Right cardiac atrium (tissue), 5 donors: ENCODE measurements at regions not wholly inside any gene's neighbourhood (a gene's known extent, or its start where the extent isn't known, plus 50 kb on each side); places are given as distances from the start of the nearest gene placed in this dataset.
"Not testable (repeated sequence)": the region's sequence is repeated elsewhere in the genome, so short reads cannot be mapped to it uniquely, and the experiment has no call there.

Experiments used
- ATAC-seq, 2 donors: fragments of 200-7000 bp; cut with Tn5 transposase; one replicate each; pipeline versions ENCODE4 v1.8.0 to v1.9.1; 2020; ENCODE audit warnings: moderate library complexity in 2 of 2, mild to moderate bottlenecking in 1 of 2
- DNase-seq, 3 donors: peaks; one replicate each; pipeline ENCODE4 v3.0.0-alpha.2; 2020
- H3K27ac ChIP-seq: one replicate; pipeline ENCODE4 v1.5.1; 2013; ENCODE audit warnings: mild to moderate bottlenecking, low read length, control low read depth, moderate library complexity
- H3K27me3 ChIP-seq: one replicate; pipeline ENCODE4 v1.6.1; 2013; ENCODE audit not compliant: control insufficient read depth, insufficient read depth
- H3K4me1 ChIP-seq: one replicate; pipeline ENCODE4 v1.6.1; 2013; ENCODE audit warnings: low read length; ENCODE audit not compliant: control insufficient read depth, insufficient read depth
- H3K4me3 ChIP-seq: one replicate; pipeline ENCODE4 v1.5.1; 2013; ENCODE audit warnings: low read length, control low read depth
- H3K9me3 ChIP-seq: one replicate; pipeline ENCODE4 v1.6.1; 2013; ENCODE audit warnings: low read length; ENCODE audit not compliant: control insufficient read depth
- WGBS: extraction: QIAGEN DNeasy Blood & Tissue Kit; methylation state at CpG from one replicate; pipeline ENCODE4 v1.1.7; 2013; 5-methylcytosine and 5-hydroxymethylcytosine counted together
- intact Hi-C, 4 donors: fragments of 100-400 bp; cut with DNase I; formaldehyde crosslinking; loops; one replicate each; pipeline versions ENCODE4 v1.11.0 to v1.14.0; 2022 to 2023
- donor health status: healthy with polysubstance abuse.
- donor health status: DM: no; HTN: yes; CAD: no.
- donor health status: DM: no; HTN: no; CAD: no.
- donor health status: DM: no; HTN: yes; CAD: no; lungs with severe emphysema.
- donor health status: DM: yes; HTN: yes; CAD: no.

GRCh38 chr2:56969513-56969912 lies 785.7 kb downstream of the CCDC85A start:
- no peak overlapping the region for H3K27ac ChIP-seq
- H3K27me3 ChIP-seq: no peaks in the 10 kb centered on the region
- intact Hi-C loops: no loop called here
- H3K9me3 ChIP-seq: no peaks in the 10 kb centered on the region
- H3K4me3 ChIP-seq: no peak overlapping the region
- no peaks in the 10 kb centered on the region for H3K4me1 ChIP-seq
- no peak for DNase-seq
- ATAC-seq: no peak
- 68% methylated on average over 3 of the region's 3 CpGs for WGBS

- H3K4me3 ChIP-seq: no peak overlapping the region
- H3K4me1 ChIP-seq: no peaks in the 10 kb centered on the region
- no peaks in the 10 kb centered on the region for H3K9me3 ChIP-seq
- WGBS: 42% methylated on average over 3 of the region's 3 CpGs
- DNase-seq (no peak), ATAC-seq (no peak)
- intact Hi-C loops: no loop called here
- H3K27me3 ChIP-seq: no peaks in the 10 kb centered on the region
- H3K27ac ChIP-seq: no peak overlapping the region
Observed at GRCh38 chr2:56971383-56971974, 787.7 kb downstream of the CCDC85A start.

GRCh38 chr2:56981554-56981953 lies 797.8 kb downstream of the CCDC85A start:
- intact Hi-C loops: no loop called here
- no peak for DNase-seq
- Histone ChIP-seq H3K27me3 (no peaks in the 10 kb centered on the region), H3K4me3 (no peak overlapping the region), H3K27ac (no peak overlapping the region), H3K4me1 (no peaks in the 10 kb centered on the region), H3K9me3 (no peaks in the 10 kb centered on the region)
- no peak for ATAC-seq
- WGBS: 80% methylated on average over 4 of the region's 4 CpGs

- H3K9me3 ChIP-seq: no peaks in the 10 kb centered on the region
- DNase-seq: no peak
- intact Hi-C loops: no loop called here
- no peaks in the 10 kb centered on the region for H3K4me1 ChIP-seq
- H3K27ac ChIP-seq: no peak overlapping the region
- no peaks in the 10 kb centered on the region for H3K27me3 ChIP-seq
- no peak overlapping the region for H3K4me3 ChIP-seq
- no peak for ATAC-seq
Observed at GRCh38 chr2:56985609-56986008, 801.8 kb downstream of the CCDC85A start.

GRCh38 chr2:57022496-57022895 lies 838.7 kb downstream of the CCDC85A start:
- Histone ChIP-seq H3K27ac (no peak overlapping the region), H3K4me3 (no peak overlapping the region), H3K27me3 (no peaks in the 10 kb centered on the region), H3K4me1 (no peaks in the 10 kb centered on the region), H3K9me3 (no peaks in the 10 kb centered on the region)
- no peak for ATAC-seq
- intact Hi-C loops: no loop called here
- no peak for DNase-seq
- WGBS: 69% methylated on average over 6 of the region's 6 CpGs

- Histone ChIP-seq H3K27me3 (no peaks in the 10 kb centered on the region), H3K4me1 (no peaks in the 10 kb centered on the region), H3K4me3 (no peak overlapping the region), H3K27ac (no peak overlapping the region), H3K9me3 (no peaks in the 10 kb centered on the region)
- WGBS: 81% methylated on average over 4 of the region's 4 CpGs
- intact Hi-C loops: no loop called here
- DNase-seq: no peak
- ATAC-seq: no peak
Observed at GRCh38 chr2:57044931-57045635, 861.3 kb downstream of the CCDC85A start.

- WGBS: 89% methylated on average over 3 of the region's 3 CpGs
- intact Hi-C loops: no loop called here
Observed at GRCh38 chr2:57049273-57049672, 865.5 kb downstream of the CCDC85A start.

GRCh38 chr2:57050007-57050406 lies 866.2 kb downstream of the CCDC85A start:
- Histone ChIP-seq H3K9me3 (no peaks in the 10 kb centered on the region), H3K4me3 (no peak overlapping the region), H3K4me1 (no peaks in the 10 kb centered on the region), H3K27me3 (no peaks in the 10 kb centered on the region), H3K27ac (no peak overlapping the region)
- intact Hi-C loops: no loop called here
- DNase-seq (no peak), ATAC-seq (no peak)
- WGBS: 81% methylated on average over 3 of the region's 3 CpGs

More at GRCh38 chr2:57049273-57049672, 865.5 kb downstream of the CCDC85A start:
- no peaks in the 10 kb centered on the region for H3K9me3 ChIP-seq
- ATAC-seq (no peak), DNase-seq (no peak)
- H3K27ac ChIP-seq: no peak overlapping the region
- no peaks in the 10 kb centered on the region for H3K27me3 ChIP-seq
- no peak overlapping the region for H3K4me3 ChIP-seq
- no peaks in the 10 kb centered on the region for H3K4me1 ChIP-seq

GRCh38 chr2:57066301-57066700 lies 882.5 kb downstream of the CCDC85A start:
- intact Hi-C loops, H3K27ac ChIP-seq: not testable (repeated sequence)
- WGBS: 75% methylated on average over 1 of the region's 1 CpG

GRCh38 chr2:57075226-57075625 lies 891.4 kb downstream of the CCDC85A start:
- Histone ChIP-seq H3K4me3 (no peak overlapping the region), H3K9me3 (no peaks in the 10 kb centered on the region), H3K4me1 (no peaks in the 10 kb centered on the region), H3K27ac (no peak overlapping the region), H3K27me3 (no peaks in the 10 kb centered on the region)
- ATAC-seq: no peak
- no peak for DNase-seq
- intact Hi-C loops: no loop called here

More at GRCh38 chr2:57066301-57066700, 882.5 kb downstream of the CCDC85A start:
- not testable (repeated sequence) for H3K9me3 ChIP-seq, H3K27me3 ChIP-seq, H3K4me1 ChIP-seq, DNase-seq, ATAC-seq, H3K4me3 ChIP-seq

GRCh38 chr2:57080035-57080434 lies 896.2 kb downstream of the CCDC85A start:
- ATAC-seq: no peak
- Histone ChIP-seq H3K4me1 (no peaks in the 10 kb centered on the region), H3K4me3 (no peak overlapping the region), H3K27me3 (no peaks in the 10 kb centered on the region), H3K27ac (no peak overlapping the region), H3K9me3 (no peaks in the 10 kb centered on the region)
- intact Hi-C loops: no loop called here
- no peak for DNase-seq
